ENCODE measurements at regions not wholly inside any gene's neighbourhood (a gene's known extent, or its start where the extent isn't known, plus 50 kb on each side); places are given as distances from the start of the nearest gene placed in this dataset.

DNA sequence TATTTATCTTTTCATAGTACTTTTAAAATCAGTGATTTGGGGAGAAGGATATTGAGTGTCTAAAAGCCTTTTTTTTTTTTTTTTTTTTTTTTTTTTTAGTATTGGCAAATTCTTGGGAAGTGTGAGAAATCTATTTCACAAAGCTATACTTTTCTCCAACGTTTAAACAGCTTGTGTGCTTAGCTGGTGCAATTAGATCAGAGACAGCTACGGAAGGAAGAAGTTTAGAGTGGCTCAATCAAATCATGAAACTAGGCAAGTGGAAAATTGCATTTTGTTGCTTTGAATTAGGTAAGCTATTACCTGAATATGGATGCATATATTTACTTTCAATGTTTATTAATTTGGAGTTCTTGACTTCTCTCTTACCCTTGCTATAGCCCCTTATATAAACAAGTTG lies 1001.9 kb downstream of the PDHA2 start:
- H3K4me3 ChIP-seq, result no peak overlapping the region
- no peaks in the 10 kb centered on the region for H3K27me3 ChIP-seq
- TF ChIP-seq, protein P1, sequence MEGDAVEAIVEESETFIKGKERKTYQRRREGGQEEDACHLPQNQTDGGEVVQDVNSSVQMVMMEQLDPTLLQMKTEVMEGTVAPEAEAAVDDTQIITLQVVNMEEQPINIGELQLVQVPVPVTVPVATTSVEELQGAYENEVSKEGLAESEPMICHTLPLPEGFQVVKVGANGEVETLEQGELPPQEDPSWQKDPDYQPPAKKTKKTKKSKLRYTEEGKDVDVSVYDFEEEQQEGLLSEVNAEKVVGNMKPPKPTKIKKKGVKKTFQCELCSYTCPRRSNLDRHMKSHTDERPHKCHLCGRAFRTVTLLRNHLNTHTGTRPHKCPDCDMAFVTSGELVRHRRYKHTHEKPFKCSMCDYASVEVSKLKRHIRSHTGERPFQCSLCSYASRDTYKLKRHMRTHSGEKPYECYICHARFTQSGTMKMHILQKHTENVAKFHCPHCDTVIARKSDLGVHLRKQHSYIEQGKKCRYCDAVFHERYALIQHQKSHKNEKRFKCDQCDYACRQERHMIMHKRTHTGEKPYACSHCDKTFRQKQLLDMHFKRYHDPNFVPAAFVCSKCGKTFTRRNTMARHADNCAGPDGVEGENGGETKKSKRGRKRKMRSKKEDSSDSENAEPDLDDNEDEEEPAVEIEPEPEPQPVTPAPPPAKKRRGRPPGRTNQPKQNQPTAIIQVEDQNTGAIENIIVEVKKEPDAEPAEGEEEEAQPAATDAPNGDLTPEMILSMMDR (IDR thresholded peaks at IDR 0.05), result no peak
- DNase-seq, result no peak
- no peaks in the 10 kb centered on the region for H3K9me3 ChIP-seq
- no peaks in the 10 kb centered on the region for H3K4me1 ChIP-seq
- intact Hi-C loops (cut with DNase I), result no loop called here
- no peaks in the 10 kb centered on the region for H3K36me3 ChIP-seq
- no peak overlapping the region for H3K27ac ChIP-seq
- H3K9ac ChIP-seq (ENCODE audit: low read depth in 2 of 2, low read length in 2 of 2), result no peak overlapping the region

DNA sequence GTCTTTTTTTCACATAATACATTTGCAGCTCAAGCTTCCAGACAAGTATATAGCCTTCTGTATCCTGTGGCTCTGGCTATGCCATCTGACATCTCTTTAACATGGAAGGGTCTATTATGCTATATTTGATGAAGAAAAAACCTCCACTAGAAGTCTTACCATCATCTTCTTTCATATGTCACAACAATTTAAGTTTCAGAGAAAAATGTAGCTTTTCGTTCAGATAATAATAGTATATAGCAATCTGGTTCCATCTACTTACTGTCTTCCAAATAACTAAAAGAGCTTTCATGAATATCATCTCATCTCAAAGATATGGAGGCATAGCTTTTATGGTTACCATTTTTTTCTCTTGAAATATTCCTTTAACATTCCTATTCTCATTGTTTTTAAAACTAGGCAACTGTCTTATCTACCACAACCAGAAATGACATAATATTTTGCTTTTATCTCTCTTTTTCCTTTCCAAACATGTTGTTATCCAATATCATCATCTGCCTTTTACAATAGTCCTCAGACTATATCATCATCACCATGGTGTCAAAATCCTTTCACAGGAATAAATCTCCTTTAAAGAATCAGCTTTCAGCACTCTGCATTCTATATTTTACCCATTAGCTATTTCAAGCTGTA lies 1005.1 kb downstream of the PDHA2 start:
- intact Hi-C loops (cut with DNase I), result no loop called here
- H3K4me1 ChIP-seq, result no peaks in the 10 kb centered on the region
- no peaks in the 10 kb centered on the region for H3K36me3 ChIP-seq

DNA sequence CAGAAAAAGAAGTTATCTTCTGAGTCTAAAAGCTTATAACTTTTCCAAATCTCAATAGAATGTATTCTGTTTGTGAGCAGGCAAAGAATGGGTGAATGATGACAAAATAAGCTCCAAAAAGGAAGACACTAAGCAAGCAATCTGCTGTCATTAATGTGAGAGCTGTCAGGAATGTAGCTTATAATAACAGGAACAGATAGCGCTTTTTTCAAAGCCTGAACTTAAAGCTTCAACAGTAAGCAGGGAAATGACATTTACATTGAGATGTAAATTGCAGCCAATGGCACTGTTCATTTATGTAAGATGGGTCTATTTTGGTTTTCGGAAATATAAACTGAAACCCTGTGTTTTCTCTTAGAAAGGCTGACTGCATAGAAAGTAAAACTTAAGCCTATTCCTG lies 1005.9 kb downstream of the PDHA2 start:
- Histone ChIP-seq H3K4me3 (no peak overlapping the region), H3K27me3 (no peaks in the 10 kb centered on the region), H3K9ac (ENCODE audit: low read depth in 2 of 2, low read length in 2 of 2) (no peak overlapping the region), H3K36me3 (no peaks in the 10 kb centered on the region), H3K9me3 (no peaks in the 10 kb centered on the region), H3K4me1 (no peaks in the 10 kb centered on the region), H3K27ac (no peak overlapping the region)
- intact Hi-C loops (cut with DNase I), result no loop called here
- no peak for DNase-seq
- TF ChIP-seq, protein P1 (IDR thresholded peaks at IDR 0.05), result no peak

More for the DNA sequence above, 1005.1 kb downstream of the PDHA2 start:
- H3K4me3 ChIP-seq, result no peak overlapping the region
- TF ChIP-seq, protein P1 (IDR thresholded peaks at IDR 0.05), result no peak
- H3K27me3 ChIP-seq, result no peaks in the 10 kb centered on the region
- no peak for DNase-seq
- H3K27ac ChIP-seq, result no peak overlapping the region
- H3K9me3 ChIP-seq, result no peaks in the 10 kb centered on the region
- no peak overlapping the region for H3K9ac ChIP-seq (ENCODE audit: low read depth in 2 of 2, low read length in 2 of 2)

DNA sequence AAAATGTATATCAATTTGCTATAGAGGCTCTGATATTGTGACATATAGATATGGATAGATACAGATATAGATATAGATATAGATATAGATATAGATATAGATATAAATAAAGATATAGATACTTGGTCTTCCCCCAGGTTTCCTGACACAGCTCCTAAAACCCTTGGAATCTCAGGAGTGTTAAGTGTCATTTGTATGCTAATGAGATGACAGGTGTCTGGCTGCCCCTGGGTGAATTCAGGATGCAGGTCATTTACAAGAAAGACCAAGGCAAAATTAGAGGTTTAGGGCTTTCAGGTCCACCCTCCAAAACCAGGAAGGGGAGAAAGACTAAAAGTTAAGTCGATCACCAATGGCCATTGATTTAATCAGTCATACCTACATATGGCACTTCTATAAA lies 1034.8 kb downstream of the PDHA2 start:
- Histone ChIP-seq H3K9ac (ENCODE audit: low read depth in 2 of 2, low read length in 2 of 2) (no peak overlapping the region), H3K27me3 (no peaks in the 10 kb centered on the region), H3K27ac (no peak overlapping the region), H3K4me3 (no peak overlapping the region), H3K36me3 (no peaks in the 10 kb centered on the region), H3K4me1 (no peaks in the 10 kb centered on the region), H3K9me3 (no peaks in the 10 kb centered on the region)
- no peak for DNase-seq
- intact Hi-C loops (cut with DNase I), result no loop called here
- TF ChIP-seq, protein P1 (IDR thresholded peaks at IDR 0.05), result no peak

DNA sequence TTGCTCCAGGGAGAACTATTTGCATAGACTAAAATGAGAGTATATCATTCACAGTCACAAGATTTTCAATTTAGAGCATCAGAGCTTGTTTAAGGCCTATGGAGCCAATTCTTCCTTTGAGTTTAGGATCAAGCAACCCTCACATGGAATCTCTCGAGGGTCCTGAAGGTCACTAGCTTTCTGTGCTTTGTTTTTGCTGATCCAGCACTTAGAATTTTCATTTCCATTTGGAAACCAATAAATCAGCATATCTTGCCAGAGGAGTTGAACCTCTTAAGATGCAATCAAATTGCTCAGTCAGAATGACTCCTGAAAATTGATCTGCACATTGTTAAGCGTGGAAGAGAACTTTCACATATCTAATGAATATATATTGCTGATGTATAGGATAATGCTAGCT lies 1039.6 kb downstream of the PDHA2 start:
- H3K36me3 ChIP-seq, result no peaks in the 10 kb centered on the region
- TF ChIP-seq, protein P1 (IDR thresholded peaks at IDR 0.05), result no peak
- no peak overlapping the region for H3K4me3 ChIP-seq
- H3K27ac ChIP-seq, result no peak overlapping the region
- no peak for DNase-seq
- intact Hi-C loops (cut with DNase I), result no loop called here
- no peaks in the 10 kb centered on the region for H3K27me3 ChIP-seq
- no peaks in the 10 kb centered on the region for H3K4me1 ChIP-seq
- H3K9ac ChIP-seq (ENCODE audit: low read depth in 2 of 2, low read length in 2 of 2), result no peak overlapping the region
- H3K9me3 ChIP-seq, result no peaks in the 10 kb centered on the region
